ENCODE measurements at regions not wholly inside any gene's neighbourhood (a gene's known extent, or its start where the extent isn't known, plus 50 kb on each side); places are given as distances from the start of the nearest gene placed in this dataset.

- DNase-seq (ENCODE audit: low read depth, low spot score): no peak
These were observed 52.0 kb upstream of the NPTX2 start for GRCh38 chr7:98565103-98565502.

- DNase-seq (ENCODE audit: low read depth, low spot score): no peak
These were observed 54.1 kb upstream of the NPTX2 start for GRCh38 chr7:98562871-98563495.

GRCh38 chr7:98562381-98562823 lies 54.7 kb upstream of the NPTX2 start:
- no peak for DNase-seq (ENCODE audit: low read depth, low spot score)

- DNase-seq (ENCODE audit: low read depth, low spot score): peak; percentile 71
These were observed 57.1 kb upstream of the NPTX2 start for GRCh38 chr7:98559958-98560357.

GRCh38 chr7:98559219-98559618 lies 57.9 kb upstream of the NPTX2 start:
- no peak for DNase-seq (ENCODE audit: low read depth, low spot score)

- no peak for DNase-seq (ENCODE audit: low read depth, low spot score)
These were observed 59.5 kb upstream of the NPTX2 start for GRCh38 chr7:98557538-98558031.

GRCh38 chr7:98556288-98556687 lies 60.8 kb upstream of the NPTX2 start:
- DNase-seq (ENCODE audit: low read depth, low spot score): no peak

- no peak for DNase-seq (ENCODE audit: low read depth, low spot score)
These were observed 61.7 kb upstream of the NPTX2 start for GRCh38 chr7:98555403-98555802.

GRCh38 chr7:98553666-98554065 lies 63.4 kb upstream of the NPTX2 start:
- DNase-seq (ENCODE audit: low read depth, low spot score): no peak

GRCh38 chr7:98551611-98552273 lies 65.3 kb upstream of the NPTX2 start:
- DNase-seq (ENCODE audit: low read depth, low spot score): peak; percentile 31

- no peak for DNase-seq (ENCODE audit: low read depth, low spot score)
These were observed 68.1 kb upstream of the NPTX2 start for GRCh38 chr7:98548971-98549370.

- DNase-seq (ENCODE audit: low read depth, low spot score): no peak
These were observed 68.7 kb upstream of the NPTX2 start for GRCh38 chr7:98548370-98548769.

GRCh38 chr7:98541101-98541500 lies 76.0 kb upstream of the NPTX2 start:
- DNase-seq (ENCODE audit: low read depth, low spot score): no peak

- DNase-seq (ENCODE audit: low read depth, low spot score): no peak
These were observed 77.2 kb upstream of the NPTX2 start for GRCh38 chr7:98539865-98540264.

- DNase-seq (ENCODE audit: low read depth, low spot score): no peak
These were observed 80.3 kb upstream of the NPTX2 start for GRCh38 chr7:98536803-98537202.

GRCh38 chr7:98534493-98534892 lies 82.6 kb upstream of the NPTX2 start:
- DNase-seq (ENCODE audit: low read depth, low spot score): no peak

GRCh38 chr7:98531717-98532116 lies 85.4 kb upstream of the NPTX2 start:
- no peak for DNase-seq (ENCODE audit: low read depth, low spot score)

GRCh38 chr7:98528079-98528478 lies 89.0 kb upstream of the NPTX2 start:
- DNase-seq (ENCODE audit: low read depth, low spot score): no peak

- DNase-seq (ENCODE audit: low read depth, low spot score): no peak
These were observed 91.0 kb upstream of the NPTX2 start for GRCh38 chr7:98526059-98526458.

GRCh38 chr7:98521089-98521692 lies 95.9 kb upstream of the NPTX2 start:
- no peak for DNase-seq (ENCODE audit: low read depth, low spot score)

GRCh38 chr7:98520356-98520951 lies 96.6 kb upstream of the NPTX2 start:
- DNase-seq (ENCODE audit: low read depth, low spot score): no peak

GRCh38 chr7:98518159-98518947 lies 98.7 kb upstream of the NPTX2 start:
- no peak for DNase-seq (ENCODE audit: low read depth, low spot score)
